GM10266 (cell line): ENCODE measurements at regions not wholly inside any gene's neighbourhood (a gene's known extent, or its start where the extent isn't known, plus 50 kb on each side); places are given as distances from the start of the nearest gene placed in this dataset.

Experiments used
- DNase-seq: peaks from one replicate; pipeline ENCODE4 v3.0.0; 2012; ENCODE audit errors: extremely low spot score
- CTCF ChIP-seq: IDR thresholded peaks from 2 replicates; pipeline ENCODE4 v1.5.1; 2012; ENCODE audit warnings: mild to moderate bottlenecking, low read depth; ENCODE audit not compliant: control insufficient read depth, insufficient read depth; ENCODE audit errors: missing control alignments

GRCh38 chr2:173467751-173468150 is 113.1 kb downstream of the CDCA7 start:
- no peak for TF ChIP-seq CTCF
- no peak for DNase-seq

GRCh38 chr2:173468266-173468793 is 113.7 kb downstream of the CDCA7 start:
- TF ChIP-seq CTCF: no peak
- no peak for DNase-seq

GRCh38 chr2:173472112-173472511 is 117.4 kb downstream of the CDCA7 start:
- DNase-seq: no peak
- TF ChIP-seq CTCF: no peak

- TF ChIP-seq CTCF: no peak
- DNase-seq: no peak
Measured at GRCh38 chr2:173483137-173483536, 128.5 kb downstream of the CDCA7 start.

- TF ChIP-seq CTCF: no peak
- DNase-seq: no peak
Measured at GRCh38 chr2:173488861-173489260, 134.2 kb downstream of the CDCA7 start.

- no peak for TF ChIP-seq CTCF
- no peak for DNase-seq
Measured at GRCh38 chr2:173491418-173491817, 136.7 kb downstream of the CDCA7 start.

- DNase-seq: no peak
- no peak for TF ChIP-seq CTCF
Measured at GRCh38 chr2:173493874-173494273, 139.2 kb downstream of the CDCA7 start.
